Activated naive CD4-positive, alpha-beta T cell treated with anti-CD3 and anti-CD28 coated beads for 36 hours (primary cell): ENCODE measurements at regions not wholly inside any gene's neighbourhood (a gene's known extent, or its start where the extent isn't known, plus 50 kb on each side); places are given as distances from the start of the nearest gene placed in this dataset.

Experiments
- CTCF ChIA-PET: fragments of 350-600 bp; sonication (Branson Sonifier 250); formaldehyde crosslinking; loops from one replicate; lab custom pipeline; 2021; ENCODE audit warnings: antibody characterized with exemption; lab: Charles Lee
- DNase-seq: peaks from one replicate; pipeline ENCODE4 v3.0.0-alpha.2; 2020
- H3K27ac Mint-ChIP-seq: one replicate; pipeline ENCODE4 v1.8.0; 2021; ENCODE audit warnings: mild to moderate bottlenecking, mixed read lengths
- H3K27me3 Mint-ChIP-seq: one replicate; pipeline ENCODE4 v1.8.0; 2021; ENCODE audit warnings: low read depth, mixed read lengths
- H3K36me3 Mint-ChIP-seq: one replicate; pipeline ENCODE4 v1.8.0; 2021; ENCODE audit warnings: low read depth, mixed read lengths
- H3K4me1 Mint-ChIP-seq: one replicate; pipeline ENCODE4 v1.8.0; 2021; ENCODE audit warnings: low read depth, mixed read lengths
- H3K4me3 Mint-ChIP-seq: one replicate; pipeline ENCODE4 v1.8.0; 2021; ENCODE audit warnings: mild to moderate bottlenecking, moderate library complexity, mixed read lengths
- H3K9me3 Mint-ChIP-seq: one replicate; pipeline ENCODE4 v1.8.0; 2021; ENCODE audit warnings: mixed read lengths
- intact Hi-C: fragments of 100-400 bp; cut with micrococcal nuclease; formaldehyde crosslinking; loops from one replicate; pipeline ENCODE4 v1.15.1; 2023

- CTCF ChIA-PET, result no interaction called here
- intact Hi-C loops, result no loop called here
- H3K36me3 Mint-ChIP-seq, result no peaks in the 10 kb centered on the region
- no peaks in the 10 kb centered on the region for H3K4me1 Mint-ChIP-seq
- H3K4me3 Mint-ChIP-seq, result no peak overlapping the region
- H3K27me3 Mint-ChIP-seq, result peaks cover 2% of the 10 kb centered on the region
- H3K9me3 Mint-ChIP-seq, result no peaks in the 10 kb centered on the region
- no peak overlapping the region for H3K27ac Mint-ChIP-seq
- DNase-seq, result no peak
Measured at GRCh38 chr19:31817971-31818797, 468.9 kb upstream of the TSHZ3 start.

GRCh38 chr19:31818798-31819105 lies 469.5 kb upstream of the TSHZ3 start:
- Mint-ChIP-seq H3K36me3 (no peaks in the 10 kb centered on the region), H3K4me3 (no peak overlapping the region), H3K4me1 (no peaks in the 10 kb centered on the region), H3K27ac (no peak overlapping the region), H3K9me3 (no peaks in the 10 kb centered on the region), H3K27me3 (no peaks in the 10 kb centered on the region)
- CTCF ChIA-PET, result no interaction called here
- DNase-seq, result no peak
- intact Hi-C loops, result no loop called here

- Mint-ChIP-seq H3K4me1 (no peaks in the 10 kb centered on the region), H3K9me3 (no peaks in the 10 kb centered on the region), H3K27ac (no peak overlapping the region), H3K27me3 (no peaks in the 10 kb centered on the region), H3K36me3 (no peaks in the 10 kb centered on the region), H3K4me3 (no peak overlapping the region)
- DNase-seq, result no peak
- intact Hi-C loops, result no loop called here
- CTCF ChIA-PET, result no interaction called here
Measured at GRCh38 chr19:31819837-31820236, 470.6 kb upstream of the TSHZ3 start.

- H3K4me3 Mint-ChIP-seq, result no peak overlapping the region
- H3K27ac Mint-ChIP-seq, result no peak overlapping the region
- DNase-seq, result no peak
- no peaks in the 10 kb centered on the region for H3K36me3 Mint-ChIP-seq
- H3K9me3 Mint-ChIP-seq, result no peaks in the 10 kb centered on the region
- peaks cover 5% of the 10 kb centered on the region for H3K27me3 Mint-ChIP-seq
- no peaks in the 10 kb centered on the region for H3K4me1 Mint-ChIP-seq
- intact Hi-C loops, result no loop called here
- CTCF ChIA-PET, result no interaction called here
Measured at GRCh38 chr19:31821346-31821745, 472.1 kb upstream of the TSHZ3 start.

- H3K4me3 Mint-ChIP-seq, result no peak overlapping the region
- no peaks in the 10 kb centered on the region for H3K4me1 Mint-ChIP-seq
- no peaks in the 10 kb centered on the region for H3K9me3 Mint-ChIP-seq
- CTCF ChIA-PET, result interaction anchor here (0.7 to 1.2 kb wide), 2 partner anchors 13 to 1754 kb away, joined by 3 read pairs; no protein-coding TSS in a partner anchor
- DNase-seq, result no peak
- intact Hi-C loops, result no loop called here
- H3K36me3 Mint-ChIP-seq, result no peaks in the 10 kb centered on the region
- peaks cover 7% of the 10 kb centered on the region for H3K27me3 Mint-ChIP-seq
- H3K27ac Mint-ChIP-seq, result no peak overlapping the region
Measured at GRCh38 chr19:31825134-31826094, 476.2 kb upstream of the TSHZ3 start.

GRCh38 chr19:31826325-31826724 lies 477.1 kb upstream of the TSHZ3 start:
- H3K36me3 Mint-ChIP-seq, result no peaks in the 10 kb centered on the region
- CTCF ChIA-PET, result interaction anchor here (1.2 kb wide), 1 partner anchor 12 kb away, joined by 3 read pairs; no protein-coding TSS in a partner anchor
- no peak overlapping the region for H3K27ac Mint-ChIP-seq
- DNase-seq, result no peak
- intact Hi-C loops, result no loop called here
- H3K4me3 Mint-ChIP-seq, result no peak overlapping the region
- H3K27me3 Mint-ChIP-seq, result peaks cover 7% of the 10 kb centered on the region
- H3K4me1 Mint-ChIP-seq, result no peaks in the 10 kb centered on the region
- no peaks in the 10 kb centered on the region for H3K9me3 Mint-ChIP-seq

GRCh38 chr19:31831421-31832175 lies 482.4 kb upstream of the TSHZ3 start:
- Mint-ChIP-seq H3K4me1 (no peaks in the 10 kb centered on the region), H3K9me3 (peaks cover 12% of the 10 kb centered on the region), H3K27me3 (peaks cover 3% of the 10 kb centered on the region), H3K4me3 (no peak overlapping the region), H3K36me3 (no peaks in the 10 kb centered on the region), H3K27ac (no peak overlapping the region)
- no peak for DNase-seq
- CTCF ChIA-PET, result interaction anchor here (0.5 kb wide), 1 partner anchor 140 kb away, joined by 4 read pairs; no protein-coding TSS in a partner anchor
- intact Hi-C loops, result no loop called here

GRCh38 chr19:31832176-31832548 lies 482.9 kb upstream of the TSHZ3 start:
- H3K4me1 Mint-ChIP-seq, result no peaks in the 10 kb centered on the region
- no peak overlapping the region for H3K4me3 Mint-ChIP-seq
- CTCF ChIA-PET, result interaction anchor here (0.5 kb wide), 2 partner anchors 141 to 177 kb away, joined by 3 to 4 read pairs; no protein-coding TSS in a partner anchor
- intact Hi-C loops, result no loop called here
- H3K9me3 Mint-ChIP-seq, result peaks cover 12% of the 10 kb centered on the region
- H3K27me3 Mint-ChIP-seq, result peaks cover 3% of the 10 kb centered on the region
- DNase-seq, result no peak
- H3K36me3 Mint-ChIP-seq, result no peaks in the 10 kb centered on the region
- H3K27ac Mint-ChIP-seq, result no peak overlapping the region

GRCh38 chr19:31834070-31834469 lies 484.8 kb upstream of the TSHZ3 start:
- no peak for DNase-seq
- Mint-ChIP-seq H3K27ac (no peak overlapping the region), H3K4me3 (no peak overlapping the region), H3K9me3 (peaks cover 12% of the 10 kb centered on the region), H3K4me1 (no peaks in the 10 kb centered on the region), H3K27me3 (no peaks in the 10 kb centered on the region), H3K36me3 (no peaks in the 10 kb centered on the region)
- intact Hi-C loops, result no loop called here
- CTCF ChIA-PET, result no interaction called here

GRCh38 chr19:31838163-31838815 lies 489.1 kb upstream of the TSHZ3 start:
- no peaks in the 10 kb centered on the region for H3K27me3 Mint-ChIP-seq
- peaks cover 20% of the 10 kb centered on the region for H3K9me3 Mint-ChIP-seq
- no peaks in the 10 kb centered on the region for H3K4me1 Mint-ChIP-seq
- intact Hi-C loops, result no loop called here
- H3K36me3 Mint-ChIP-seq, result peaks cover 2% of the 10 kb centered on the region
- H3K27ac Mint-ChIP-seq, result no peak overlapping the region
- CTCF ChIA-PET, result interaction anchor here (1.0 kb wide), 1 partner anchor 12 kb away, joined by 3 read pairs; no protein-coding TSS in a partner anchor
- no peak for DNase-seq
- no peak overlapping the region for H3K4me3 Mint-ChIP-seq

- Mint-ChIP-seq H3K27me3 (no peaks in the 10 kb centered on the region), H3K27ac (no peak overlapping the region), H3K36me3 (peaks cover 2% of the 10 kb centered on the region), H3K4me3 (no peak overlapping the region), H3K4me1 (no peaks in the 10 kb centered on the region), H3K9me3 (peaks cover 11% of the 10 kb centered on the region)
- no peak for DNase-seq
- CTCF ChIA-PET, result no interaction called here
- intact Hi-C loops, result no loop called here
Measured at GRCh38 chr19:31840371-31840770, 491.1 kb upstream of the TSHZ3 start.
